ENCODE measurements at regions not wholly inside any gene's neighbourhood (a gene's known extent, or its start where the extent isn't known, plus 50 kb on each side); places are given as distances from the start of the nearest gene placed in this dataset.
A peak's percentile ranks its signal among the peaks of the same experiment; 100 is the strongest.

- DNase-seq = peak in 3 of 10 donors; percentile 15 to 78 (median 77)
- intact Hi-C loops (cut with DNase I) = no loop called here
Measured at GRCh38 chr2:122868646-122869275, 1113.3 kb downstream of the TSN start.

GRCh38 chr2:122873951-122874350, 1118.5 kb downstream of the TSN start:
- intact Hi-C loops (cut with DNase I) = no loop called here

GRCh38 chr2:122875091-122875865, 1119.8 kb downstream of the TSN start:
- intact Hi-C loops (cut with DNase I) = no loop called here
- no peak for DNase-seq

More at GRCh38 chr2:122873951-122874350, 1118.5 kb downstream of the TSN start:
- DNase-seq = no peak

DNA sequence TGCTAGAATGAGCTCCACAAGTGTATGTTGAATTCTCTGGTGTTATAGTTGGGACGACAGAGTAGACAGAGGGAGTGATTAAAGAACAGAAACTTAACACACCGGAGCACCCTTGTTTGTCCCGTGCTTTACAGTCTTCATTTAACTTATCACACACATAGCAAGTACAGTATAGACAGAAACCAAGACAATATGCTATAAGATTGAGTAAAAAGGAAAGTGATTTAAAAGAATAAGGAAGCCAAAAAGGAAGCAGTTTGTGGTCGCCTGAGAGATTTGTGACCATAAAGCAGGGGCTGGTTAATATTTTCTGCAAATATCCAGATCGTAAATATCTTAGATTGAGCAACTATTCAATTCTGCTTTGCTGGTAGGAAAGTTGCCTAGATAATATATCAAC, 1128.4 kb downstream of the TSN start:
- no peak for DNase-seq
- intact Hi-C loops (cut with DNase I) = no loop called here

DNA sequence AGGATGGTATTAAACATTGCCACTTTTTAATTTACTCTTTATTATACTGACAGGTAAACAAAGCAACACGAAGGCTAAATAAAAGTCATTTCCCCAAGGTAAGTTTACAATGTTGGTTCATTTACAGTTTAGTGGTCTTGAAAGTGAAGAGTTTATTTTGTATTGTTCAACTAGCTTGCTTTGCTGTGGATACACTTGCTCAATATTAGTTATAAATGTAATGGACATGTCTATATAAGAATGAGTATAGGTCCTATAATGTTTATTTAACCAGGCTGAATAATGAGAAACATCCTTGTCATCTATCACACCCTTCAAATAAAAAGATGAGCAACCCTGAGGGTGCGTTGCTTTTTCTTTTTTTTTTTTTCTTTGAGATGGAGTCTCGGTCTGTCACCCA, 1129.4 kb downstream of the TSN start:
- DNase-seq = no peak
- intact Hi-C loops (cut with DNase I) = no loop called here

- no peak for DNase-seq
- intact Hi-C loops (cut with DNase I) = no loop called here
Measured at GRCh38 chr2:122885436-122885835, 1130.0 kb downstream of the TSN start.

DNA sequence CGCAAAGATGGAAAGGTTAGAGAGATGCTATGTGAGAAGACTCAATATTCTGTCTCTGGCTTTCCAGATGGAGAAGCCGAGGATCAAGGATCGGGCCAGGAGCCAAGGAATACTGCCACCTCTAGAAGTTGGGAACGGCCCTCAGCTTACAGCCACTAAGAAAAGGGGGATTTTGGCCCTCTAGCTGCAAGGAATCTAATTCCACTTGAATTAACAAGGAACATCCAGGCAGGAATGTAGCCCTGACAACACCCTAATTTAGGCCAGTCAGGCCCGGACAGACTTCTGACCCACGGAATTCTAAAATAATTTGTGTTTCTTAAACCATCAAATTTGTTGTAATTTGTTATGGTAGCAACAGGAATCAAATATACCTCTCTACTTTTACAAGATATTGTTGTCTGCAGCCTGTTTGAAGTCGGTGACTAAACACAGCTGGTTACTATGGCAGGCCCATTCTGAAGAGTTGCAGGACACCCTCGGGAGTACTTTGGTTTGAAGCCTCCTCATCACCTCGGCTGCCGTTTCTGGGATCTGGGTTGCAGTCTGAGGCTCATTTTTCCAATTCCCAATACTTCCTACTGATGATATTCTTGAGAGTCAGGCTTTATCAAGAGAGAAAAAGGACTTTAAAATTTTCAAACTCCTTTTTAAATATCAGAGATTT, 1131.2 kb downstream of the TSN start:
- no peak for DNase-seq
- intact Hi-C loops (cut with DNase I) = no loop called here

GRCh38 chr2:122899614-122900013, 1125.5 kb upstream of the CNTNAP5 start:
- DNase-seq = no peak
- intact Hi-C loops (cut with DNase I) = no loop called here

DNA sequence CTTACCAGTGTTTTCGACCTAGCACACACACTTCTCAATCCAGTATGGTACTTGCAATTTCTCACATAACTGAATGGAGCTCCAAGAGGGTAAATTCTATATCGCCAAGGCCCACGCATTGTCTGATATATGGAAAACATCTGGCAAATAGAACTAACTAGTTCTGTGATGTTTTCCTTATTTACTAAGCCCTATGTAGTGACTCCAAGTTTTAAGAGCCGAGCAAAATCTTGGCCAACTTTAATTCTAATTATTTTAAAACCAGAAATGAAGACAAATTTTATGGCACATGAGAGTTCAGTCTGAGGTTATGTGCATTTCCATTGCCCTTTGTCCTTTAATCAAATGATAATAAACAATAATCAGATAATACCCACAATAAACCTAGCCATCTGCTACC, 1119.7 kb upstream of the CNTNAP5 start:
- intact Hi-C loops (cut with DNase I) = no loop called here
- no peak for DNase-seq

- intact Hi-C loops (cut with DNase I) = no loop called here
- DNase-seq = no peak
Measured at GRCh38 chr2:122908159-122908558, 1116.9 kb upstream of the CNTNAP5 start.

GRCh38 chr2:122927197-122927596, 1097.9 kb upstream of the CNTNAP5 start:
- peak in 2 of 10 donors; percentile 48 to 62 for DNase-seq
- intact Hi-C loops (cut with DNase I) = no loop called here

- intact Hi-C loops (cut with DNase I) = no loop called here
- DNase-seq = no peak
Measured at GRCh38 chr2:122927710-122928557, 1097.2 kb upstream of the CNTNAP5 start.

- intact Hi-C loops (cut with DNase I) = no loop called here
Measured at GRCh38 chr2:122929347-122929746, 1095.7 kb upstream of the CNTNAP5 start.

GRCh38 chr2:122935506-122935905, 1089.6 kb upstream of the CNTNAP5 start:
- no peak for DNase-seq
- intact Hi-C loops (cut with DNase I) = no loop called here

More at GRCh38 chr2:122929347-122929746, 1095.7 kb upstream of the CNTNAP5 start:
- no peak for DNase-seq

GRCh38 chr2:122939796-122940195, 1085.3 kb upstream of the CNTNAP5 start:
- DNase-seq = peak in 1 of 10 donors; percentile 40
- intact Hi-C loops (cut with DNase I) = no loop called here

DNA sequence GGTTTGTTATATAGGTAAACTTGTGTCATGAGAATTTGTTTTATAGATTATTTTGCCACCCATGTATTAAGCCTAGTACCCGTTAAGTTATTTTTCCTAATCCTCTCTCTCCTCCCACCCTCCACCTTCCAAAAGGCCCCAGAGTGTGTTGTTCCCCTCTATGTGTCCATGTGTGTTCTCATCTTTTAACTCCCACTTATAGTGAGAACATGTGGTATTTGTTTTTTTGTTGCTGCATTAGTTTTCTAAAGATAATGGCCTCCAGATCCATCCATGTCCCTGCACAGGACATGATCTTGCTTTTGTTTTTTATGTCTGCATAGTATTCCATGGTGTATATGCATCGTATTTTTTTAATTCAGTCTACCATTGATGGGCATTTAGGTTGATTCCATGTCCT, 1075.6 kb upstream of the CNTNAP5 start:
- intact Hi-C loops (cut with DNase I) = no loop called here
- no peak for DNase-seq

DNA sequence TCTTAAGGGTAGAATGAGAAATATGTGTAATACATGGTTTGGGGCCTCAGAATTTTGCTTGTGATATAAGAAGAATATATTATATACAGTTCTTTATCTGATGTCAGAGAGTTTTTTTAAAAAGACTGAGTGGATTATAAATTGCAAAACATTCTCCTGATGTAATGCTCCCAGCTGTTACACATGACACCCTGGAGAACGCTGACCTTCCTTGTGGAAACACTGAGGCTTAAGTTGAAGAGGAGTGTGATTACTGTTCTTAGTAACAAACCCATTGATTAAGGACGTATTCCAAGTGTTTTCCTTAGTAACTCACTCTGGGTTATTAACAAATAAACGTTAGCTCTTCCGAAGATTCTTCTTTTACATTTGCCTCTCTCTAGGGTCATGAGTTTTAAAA, 1069.3 kb upstream of the CNTNAP5 start:
- DNase-seq = no peak
- intact Hi-C loops (cut with DNase I) = no loop called here

- intact Hi-C loops (cut with DNase I) = no loop called here
- DNase-seq = no peak
Measured at GRCh38 chr2:122960759-122961641, 1064.1 kb upstream of the CNTNAP5 start.

GRCh38 chr2:122966461-122966860, 1058.6 kb upstream of the CNTNAP5 start:
- no peak for DNase-seq
- intact Hi-C loops (cut with DNase I) = no loop called here

GRCh38 chr2:122977580-122977979, 1047.5 kb upstream of the CNTNAP5 start:
- intact Hi-C loops (cut with DNase I) = no loop called here
- DNase-seq = no peak

All from posterior cingulate gyrus (tissue), 11 donors.